ENCODE measurements at regions not wholly inside any gene's neighbourhood (a gene's known extent, or its start where the extent isn't known, plus 50 kb on each side); places are given as distances from the start of the nearest gene placed in this dataset.

DNA sequence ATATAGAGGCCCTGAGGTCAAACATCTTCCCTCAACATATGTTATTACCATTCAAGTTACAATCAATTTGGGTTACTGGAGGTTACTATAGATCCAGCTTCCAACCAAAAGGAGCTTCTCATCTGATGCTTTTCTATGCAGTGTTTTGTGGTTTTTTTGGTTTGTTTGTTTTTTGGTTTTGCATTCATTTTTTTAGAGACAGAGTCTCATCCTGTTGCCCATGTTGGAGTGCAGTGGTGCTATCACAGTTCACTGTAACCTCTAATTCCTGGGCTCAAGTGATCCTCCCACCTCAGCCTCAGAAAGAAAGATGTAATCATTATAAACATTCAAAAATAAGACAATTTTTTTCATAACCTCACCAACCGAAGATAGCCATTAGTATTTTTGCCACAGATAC is 124.4 kb upstream of the JARID2 start:
- TF ChIP-seq, protein P1, sequence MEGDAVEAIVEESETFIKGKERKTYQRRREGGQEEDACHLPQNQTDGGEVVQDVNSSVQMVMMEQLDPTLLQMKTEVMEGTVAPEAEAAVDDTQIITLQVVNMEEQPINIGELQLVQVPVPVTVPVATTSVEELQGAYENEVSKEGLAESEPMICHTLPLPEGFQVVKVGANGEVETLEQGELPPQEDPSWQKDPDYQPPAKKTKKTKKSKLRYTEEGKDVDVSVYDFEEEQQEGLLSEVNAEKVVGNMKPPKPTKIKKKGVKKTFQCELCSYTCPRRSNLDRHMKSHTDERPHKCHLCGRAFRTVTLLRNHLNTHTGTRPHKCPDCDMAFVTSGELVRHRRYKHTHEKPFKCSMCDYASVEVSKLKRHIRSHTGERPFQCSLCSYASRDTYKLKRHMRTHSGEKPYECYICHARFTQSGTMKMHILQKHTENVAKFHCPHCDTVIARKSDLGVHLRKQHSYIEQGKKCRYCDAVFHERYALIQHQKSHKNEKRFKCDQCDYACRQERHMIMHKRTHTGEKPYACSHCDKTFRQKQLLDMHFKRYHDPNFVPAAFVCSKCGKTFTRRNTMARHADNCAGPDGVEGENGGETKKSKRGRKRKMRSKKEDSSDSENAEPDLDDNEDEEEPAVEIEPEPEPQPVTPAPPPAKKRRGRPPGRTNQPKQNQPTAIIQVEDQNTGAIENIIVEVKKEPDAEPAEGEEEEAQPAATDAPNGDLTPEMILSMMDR (IDR thresholded peaks at IDR 0.05) = no peak
- no peak for TF ChIP-seq POLR2A (IDR thresholded peaks at IDR 0.05)
